ENCODE measurements at regions not wholly inside any gene's neighbourhood (a gene's known extent, or its start where the extent isn't known, plus 50 kb on each side); places are given as distances from the start of the nearest gene placed in this dataset.

DNA sequence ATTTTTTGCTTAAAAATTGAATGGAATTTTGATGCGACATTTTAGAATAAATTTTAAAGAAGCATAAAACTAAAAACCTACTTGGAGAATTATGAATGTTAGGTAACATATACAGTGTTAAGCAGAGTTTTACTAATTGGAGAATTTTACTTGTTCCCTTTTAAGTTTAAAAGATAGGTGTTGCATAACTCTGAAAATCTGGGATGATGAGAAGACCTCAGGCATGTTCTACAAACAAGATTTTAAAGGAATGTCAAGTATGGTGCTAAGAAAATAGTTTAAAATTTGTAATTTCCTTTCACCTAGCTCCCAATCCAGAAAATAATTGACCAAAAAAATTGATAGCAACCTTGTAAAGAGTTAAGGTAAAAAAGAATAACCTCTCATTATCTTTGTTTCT lies 135.8 kb downstream of the RFC3 start:
- FAIRE-seq (no peak), DNase-seq (ENCODE audit: insufficient read length) (no peak)
- TF ChIP-seq POLR2A (IDR thresholded peaks at IDR 0.05; ENCODE audit: low read depth, low read length), result no peak
- no peak for TF ChIP-seq POLR2AphosphoS5 (IDR thresholded peaks at IDR 0.05; ENCODE audit: low read depth, low read length)
- TF ChIP-seq TAF1 (IDR thresholded peaks at IDR 0.05; ENCODE audit: borderline replicate concordance, low read depth, low read length), result no peak

GRCh38 chr13:33956346-33956745 lies 138.4 kb downstream of the RFC3 start:
- TF ChIP-seq TAF1 (IDR thresholded peaks at IDR 0.05; ENCODE audit: borderline replicate concordance, low read depth, low read length) (no peak), POLR2AphosphoS5 (IDR thresholded peaks at IDR 0.05; ENCODE audit: low read depth, low read length) (no peak), POLR2A (IDR thresholded peaks at IDR 0.05; ENCODE audit: low read depth, low read length) (no peak)
- DNase-seq (ENCODE audit: insufficient read length) (no peak), FAIRE-seq (no peak)

- FAIRE-seq (no peak), DNase-seq (ENCODE audit: insufficient read length) (no peak)
- no peak for TF ChIP-seq TAF1 (IDR thresholded peaks at IDR 0.05; ENCODE audit: borderline replicate concordance, low read depth, low read length)
- no peak for TF ChIP-seq POLR2A (IDR thresholded peaks at IDR 0.05; ENCODE audit: low read depth, low read length)
- no peak for TF ChIP-seq POLR2AphosphoS5 (IDR thresholded peaks at IDR 0.05; ENCODE audit: low read depth, low read length)
Measured at GRCh38 chr13:33957497-33957905, 139.6 kb downstream of the RFC3 start.

GRCh38 chr13:33958964-33959363 lies 141.0 kb downstream of the RFC3 start:
- no peak for TF ChIP-seq TAF1 (IDR thresholded peaks at IDR 0.05; ENCODE audit: borderline replicate concordance, low read depth, low read length)
- no peak for TF ChIP-seq POLR2AphosphoS5 (IDR thresholded peaks at IDR 0.05; ENCODE audit: low read depth, low read length)
- no peak for TF ChIP-seq POLR2A (IDR thresholded peaks at IDR 0.05; ENCODE audit: low read depth, low read length)
- FAIRE-seq (no peak), DNase-seq (ENCODE audit: insufficient read length) (no peak)

DNA sequence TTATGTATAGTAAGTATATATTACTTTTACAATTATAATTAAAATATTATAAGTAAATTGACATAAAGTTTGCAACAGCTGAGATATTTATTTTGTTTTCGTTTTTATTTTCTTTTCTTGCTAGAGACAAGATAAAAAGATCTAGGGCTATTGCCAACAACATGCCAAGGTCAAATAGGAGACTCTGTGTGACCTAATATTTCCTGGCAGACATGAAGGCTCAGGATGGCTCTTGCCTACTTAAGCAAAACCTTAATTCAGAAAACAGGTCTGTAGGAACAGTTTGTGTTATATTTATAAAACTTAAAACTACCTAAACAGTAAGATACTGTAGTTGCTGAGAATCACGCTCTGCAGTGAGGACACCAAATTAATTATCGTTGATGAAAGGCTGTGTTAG lies 145.2 kb downstream of the RFC3 start:
- no peak for FAIRE-seq

DNA sequence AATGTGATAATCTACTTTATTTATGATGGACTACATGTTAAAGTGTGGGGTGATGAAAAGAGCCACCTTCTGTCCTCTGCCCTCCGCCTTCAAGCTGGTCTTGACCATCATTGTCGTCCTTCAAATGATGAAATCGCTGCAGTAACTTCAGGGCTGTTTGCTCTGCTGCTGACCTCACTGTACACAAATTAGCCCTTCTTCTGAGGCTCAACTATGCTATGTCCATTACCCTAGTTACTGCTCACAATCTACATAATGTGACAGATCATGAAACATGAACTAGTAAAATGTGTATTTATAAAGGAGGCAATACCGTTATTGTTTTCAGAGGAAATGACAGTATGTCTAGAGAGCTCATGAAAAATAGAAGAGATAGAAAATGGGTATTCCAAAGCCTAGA lies 145.9 kb downstream of the RFC3 start:
- TF ChIP-seq POLR2AphosphoS5 (IDR thresholded peaks at IDR 0.05; ENCODE audit: low read depth, low read length) (no peak), POLR2A (IDR thresholded peaks at IDR 0.05; ENCODE audit: low read depth, low read length) (no peak), TAF1 (IDR thresholded peaks at IDR 0.05; ENCODE audit: borderline replicate concordance, low read depth, low read length) (no peak)
- FAIRE-seq, result no peak

More for the DNA sequence above, 145.2 kb downstream of the RFC3 start:
- no peak for TF ChIP-seq TAF1 (IDR thresholded peaks at IDR 0.05; ENCODE audit: borderline replicate concordance, low read depth, low read length)
- TF ChIP-seq POLR2AphosphoS5 (IDR thresholded peaks at IDR 0.05; ENCODE audit: low read depth, low read length), result no peak
- no peak for TF ChIP-seq POLR2A (IDR thresholded peaks at IDR 0.05; ENCODE audit: low read depth, low read length)
- no peak for DNase-seq (ENCODE audit: insufficient read length)

DNA sequence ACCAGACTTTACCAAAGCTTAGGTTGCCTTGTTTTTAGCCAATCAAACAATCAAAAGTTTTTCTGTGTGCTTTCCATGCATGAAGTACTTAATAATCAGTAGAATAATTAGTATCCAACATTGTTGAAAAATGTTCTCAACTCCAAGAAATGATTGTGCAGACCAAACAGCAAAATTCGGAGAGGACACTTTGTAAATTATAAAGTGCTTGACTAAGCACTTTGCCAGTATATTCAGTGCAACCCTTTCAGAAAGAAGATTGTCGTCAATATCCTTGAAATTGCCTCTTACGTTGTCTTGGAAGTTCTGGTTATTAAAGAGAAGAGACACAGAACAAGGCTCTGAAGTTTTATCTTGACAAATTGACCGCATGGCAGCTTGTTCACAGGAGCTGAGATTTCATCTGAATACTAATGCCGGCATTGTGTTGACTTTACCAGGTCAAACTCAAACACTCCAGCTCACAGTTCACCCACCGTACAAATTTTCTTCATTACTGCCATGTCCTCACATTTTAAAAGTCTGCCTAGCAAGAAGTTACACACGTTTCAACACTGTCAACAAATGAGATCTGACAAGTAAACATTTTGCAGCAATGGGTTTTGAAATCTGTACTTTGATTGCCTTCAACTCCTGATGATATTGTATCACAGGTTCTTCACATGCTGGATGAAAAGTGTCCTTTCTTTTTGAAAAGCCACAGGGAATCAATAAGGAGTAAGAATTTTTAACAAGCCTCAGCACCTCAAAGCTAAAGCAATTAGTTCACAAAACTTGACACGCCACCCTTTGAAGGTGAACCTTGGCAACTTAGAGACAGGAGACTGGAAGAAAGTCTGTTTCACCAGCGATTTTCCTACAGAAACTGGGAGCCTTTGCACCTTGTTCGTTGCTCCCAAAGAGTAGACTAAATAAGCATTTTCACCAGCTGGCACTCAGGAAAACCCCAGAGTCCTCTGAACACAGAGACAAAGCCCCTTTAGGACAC lies 150.9 kb downstream of the RFC3 start:
- DNase-seq (ENCODE audit: insufficient read length), result no peak

More for the DNA sequence above, 145.9 kb downstream of the RFC3 start:
- no peak for DNase-seq (ENCODE audit: insufficient read length)

DNA sequence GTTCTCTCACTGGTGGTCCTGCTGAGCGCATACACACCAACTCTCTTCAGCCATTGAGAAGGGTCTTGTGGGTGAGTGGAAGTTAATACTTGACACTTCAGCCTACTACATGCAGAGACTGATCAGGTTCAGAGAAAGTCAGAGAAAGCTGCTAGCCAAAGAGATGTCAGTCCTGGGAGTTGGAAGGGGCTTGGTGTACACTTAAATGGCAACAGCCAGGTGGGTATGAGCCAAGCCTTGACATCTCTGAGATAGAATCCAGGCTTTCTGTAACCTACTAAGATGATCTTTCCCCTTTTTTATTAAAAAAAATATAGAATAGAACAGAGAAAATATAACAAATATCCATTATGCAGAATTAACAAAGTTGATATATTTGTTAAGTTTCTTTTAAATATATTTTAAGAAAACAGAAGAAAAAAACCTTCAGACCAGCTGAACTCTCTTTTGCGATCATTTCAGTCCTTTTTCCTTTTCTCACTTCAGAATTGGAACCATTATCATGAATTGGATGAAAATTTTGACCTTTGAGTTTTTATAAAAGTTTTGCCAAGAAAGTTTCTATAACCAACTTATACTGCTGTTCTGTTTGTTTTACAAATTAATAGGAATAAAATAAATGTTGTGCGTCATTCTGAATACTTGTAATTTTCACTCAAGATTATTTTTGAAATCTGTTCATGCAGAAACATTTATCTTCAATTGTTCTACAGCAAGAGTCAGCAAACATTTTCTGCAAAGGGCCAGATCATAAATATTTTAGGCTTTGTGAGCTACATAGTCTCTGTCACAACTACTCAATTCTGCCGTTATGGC lies 153.0 kb downstream of the RFC3 start:
- no peak for DNase-seq (ENCODE audit: insufficient read length)
- no peak for FAIRE-seq
- TF ChIP-seq POLR2A (IDR thresholded peaks at IDR 0.05; ENCODE audit: low read depth, low read length) (no peak), TAF1 (IDR thresholded peaks at IDR 0.05; ENCODE audit: borderline replicate concordance, low read depth, low read length) (no peak), POLR2AphosphoS5 (IDR thresholded peaks at IDR 0.05; ENCODE audit: low read depth, low read length) (no peak)

More for the DNA sequence above, 150.9 kb downstream of the RFC3 start:
- TF ChIP-seq POLR2AphosphoS5 (IDR thresholded peaks at IDR 0.05; ENCODE audit: low read depth, low read length) (no peak), POLR2A (IDR thresholded peaks at IDR 0.05; ENCODE audit: low read depth, low read length) (no peak), TAF1 (IDR thresholded peaks at IDR 0.05; ENCODE audit: borderline replicate concordance, low read depth, low read length) (no peak)
- no peak for FAIRE-seq

- FAIRE-seq (no peak), DNase-seq (ENCODE audit: insufficient read length) (no peak)
- TF ChIP-seq POLR2A (IDR thresholded peaks at IDR 0.05; ENCODE audit: low read depth, low read length) (no peak), POLR2AphosphoS5 (IDR thresholded peaks at IDR 0.05; ENCODE audit: low read depth, low read length) (no peak), TAF1 (IDR thresholded peaks at IDR 0.05; ENCODE audit: borderline replicate concordance, low read depth, low read length) (no peak)
Measured at GRCh38 chr13:33971562-33971819, 153.5 kb downstream of the RFC3 start.

GRCh38 chr13:33973194-33973593 lies 155.2 kb downstream of the RFC3 start:
- TF ChIP-seq TAF1 (IDR thresholded peaks at IDR 0.05; ENCODE audit: borderline replicate concordance, low read depth, low read length) (no peak), POLR2AphosphoS5 (IDR thresholded peaks at IDR 0.05; ENCODE audit: low read depth, low read length) (no peak), POLR2A (IDR thresholded peaks at IDR 0.05; ENCODE audit: low read depth, low read length) (no peak)
- DNase-seq (ENCODE audit: insufficient read length) (no peak), FAIRE-seq (no peak)

GRCh38 chr13:33976965-33977364 lies 159.0 kb downstream of the RFC3 start:
- no peak for TF ChIP-seq TAF1 (IDR thresholded peaks at IDR 0.05; ENCODE audit: borderline replicate concordance, low read depth, low read length)
- FAIRE-seq (no peak), DNase-seq (ENCODE audit: insufficient read length) (no peak)
